ENCODE measurements at regions not wholly inside any gene's neighbourhood (a gene's known extent, or its start where the extent isn't known, plus 50 kb on each side); places are given as distances from the start of the nearest gene placed in this dataset.
"Not testable (repeated sequence)": the region's sequence is repeated elsewhere in the genome, so short reads cannot be mapped to it uniquely, and the experiment has no call there.

DNA sequence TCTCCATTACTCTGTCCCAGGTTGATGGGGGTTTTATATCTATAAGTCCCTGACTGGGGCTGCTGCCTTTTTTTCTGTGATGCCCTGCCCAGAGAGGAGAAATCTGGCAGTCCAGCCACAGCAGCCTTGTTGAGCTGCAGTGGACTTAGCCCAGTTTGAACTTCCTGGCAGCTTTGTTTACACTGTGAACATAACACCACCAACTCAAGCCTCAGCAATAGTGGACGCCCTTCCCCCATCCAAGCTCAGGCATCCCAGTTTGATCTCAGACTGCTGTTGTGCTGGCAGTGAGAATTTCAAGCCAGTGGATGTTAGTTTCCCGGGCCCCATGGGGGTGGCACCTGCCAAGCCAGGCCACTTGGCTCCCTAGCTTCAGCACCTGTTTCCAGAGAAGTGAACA lies 298.5 kb upstream of the KDM5D start:
- ATAC-seq (ENCODE audit: poor library complexity) (no peak), DNase-seq (no peak)
- intact Hi-C loops (cut with DNase I), result loop anchor here (10.0 kb wide), 1 partner anchor 58 kb away; no protein-coding TSS in a partner anchor

DNA sequence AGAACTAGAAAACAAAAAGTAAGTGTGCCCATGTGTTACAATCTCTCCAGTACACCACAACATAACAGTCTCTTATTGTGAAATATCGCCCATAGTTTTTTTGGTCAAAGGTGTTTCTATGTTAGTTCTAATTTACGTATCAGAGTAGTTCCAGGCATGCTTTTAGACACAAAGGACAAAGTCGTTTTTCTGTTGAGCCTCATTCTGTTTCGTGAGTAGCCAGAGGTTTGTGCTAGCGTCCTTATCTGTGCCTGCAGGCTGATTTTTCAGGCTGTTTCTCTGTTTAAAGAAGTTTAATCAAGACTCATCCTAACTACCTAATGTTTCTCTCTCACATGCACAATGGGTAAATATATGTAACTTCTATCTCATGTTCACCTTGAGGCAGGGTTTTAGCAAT lies 281.1 kb upstream of the KDM5D start:
- intact Hi-C loops (cut with DNase I), result no loop called here
- no peak for ATAC-seq (ENCODE audit: poor library complexity)
- DNase-seq, result no peak

DNA sequence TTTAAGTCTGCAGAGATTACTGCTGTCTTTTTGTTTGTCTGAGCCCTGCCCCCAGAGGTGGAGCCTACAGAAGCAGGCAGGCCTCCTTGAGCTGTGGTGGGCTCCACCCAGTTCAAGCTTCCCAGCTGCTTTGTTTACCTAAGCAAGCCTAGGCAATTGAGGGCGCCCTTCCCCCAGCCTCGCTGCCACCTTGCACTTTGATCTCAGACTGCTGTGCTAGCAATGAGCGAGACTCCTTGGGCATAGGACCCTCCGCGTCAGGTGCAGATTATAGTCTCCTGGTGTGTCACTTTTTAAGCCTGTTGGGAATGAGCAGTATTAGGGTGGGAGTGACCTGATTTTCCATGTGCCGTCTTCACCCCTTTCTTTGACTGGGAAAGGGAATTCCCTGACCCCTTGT lies 248.9 kb upstream of the KDM5D start:
- ATAC-seq (ENCODE audit: poor library complexity); DNase-seq; intact Hi-C loops (cut with DNase I): not testable (repeated sequence)

DNA sequence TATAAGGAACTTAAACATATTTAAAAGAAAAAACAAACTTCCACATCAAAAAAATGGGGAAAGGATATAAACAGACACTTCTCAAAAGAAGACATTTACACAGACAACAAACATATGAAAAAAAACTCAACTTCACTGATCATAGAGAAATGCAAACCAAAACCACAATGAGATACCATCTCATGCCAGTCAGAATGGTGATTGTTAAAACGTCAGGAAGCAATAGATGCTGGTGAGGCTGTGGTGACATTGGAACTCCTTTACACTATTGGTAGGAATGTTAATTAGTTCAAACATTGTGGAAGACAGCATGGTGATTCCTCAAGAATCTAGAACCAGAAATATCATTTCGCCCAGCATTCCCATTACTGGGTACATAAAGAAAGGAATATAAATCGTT lies 228.5 kb upstream of the KDM5D start:
- intact Hi-C loops (cut with DNase I), result no loop called here
- DNase-seq (no peak), ATAC-seq (ENCODE audit: poor library complexity) (no peak)

DNA sequence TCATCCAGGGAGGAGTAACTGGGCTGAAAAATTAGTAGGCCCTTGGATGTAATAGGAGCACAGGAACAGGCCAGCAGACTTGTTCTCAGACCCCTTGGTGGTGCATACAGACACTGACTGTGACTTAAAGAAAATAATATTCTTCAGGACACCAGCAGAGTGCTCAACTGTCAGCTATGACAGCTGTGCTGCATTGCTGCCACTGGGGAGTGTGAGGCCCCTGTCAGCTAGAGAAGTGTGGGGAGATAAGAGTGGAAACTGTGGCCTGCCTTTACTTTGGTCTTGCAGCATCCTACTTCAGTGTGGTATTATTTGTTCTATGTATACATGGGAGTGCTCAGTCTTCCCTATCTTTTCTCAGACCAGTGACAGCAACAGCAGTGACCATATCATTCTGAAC lies 203.2 kb upstream of the KDM5D start:
- intact Hi-C loops (cut with DNase I), result no loop called here
- no peak for ATAC-seq (ENCODE audit: poor library complexity)
- DNase-seq, result no peak

DNA sequence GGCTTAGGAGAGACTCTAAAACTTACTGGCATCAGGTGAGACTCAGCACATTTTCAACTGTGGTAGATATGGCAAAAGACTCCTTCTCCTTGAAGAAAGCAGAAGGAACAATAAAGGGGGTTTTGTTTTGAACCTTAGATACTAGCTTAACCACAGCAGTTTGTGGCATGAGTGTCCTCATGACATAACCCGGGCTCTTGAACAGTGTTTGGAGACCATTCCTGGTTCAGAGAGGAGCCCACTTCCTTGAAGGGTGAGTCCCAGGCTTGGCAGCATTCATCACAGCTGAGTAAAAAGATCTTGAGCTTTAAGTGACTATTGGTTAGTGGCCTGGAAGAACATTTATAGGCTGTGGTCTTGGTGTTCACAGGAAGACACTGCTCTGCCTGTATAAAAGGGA lies 154.5 kb upstream of the KDM5D start:
- intact Hi-C loops (cut with DNase I), result no loop called here
- DNase-seq (no peak), ATAC-seq (ENCODE audit: poor library complexity) (no peak)

DNA sequence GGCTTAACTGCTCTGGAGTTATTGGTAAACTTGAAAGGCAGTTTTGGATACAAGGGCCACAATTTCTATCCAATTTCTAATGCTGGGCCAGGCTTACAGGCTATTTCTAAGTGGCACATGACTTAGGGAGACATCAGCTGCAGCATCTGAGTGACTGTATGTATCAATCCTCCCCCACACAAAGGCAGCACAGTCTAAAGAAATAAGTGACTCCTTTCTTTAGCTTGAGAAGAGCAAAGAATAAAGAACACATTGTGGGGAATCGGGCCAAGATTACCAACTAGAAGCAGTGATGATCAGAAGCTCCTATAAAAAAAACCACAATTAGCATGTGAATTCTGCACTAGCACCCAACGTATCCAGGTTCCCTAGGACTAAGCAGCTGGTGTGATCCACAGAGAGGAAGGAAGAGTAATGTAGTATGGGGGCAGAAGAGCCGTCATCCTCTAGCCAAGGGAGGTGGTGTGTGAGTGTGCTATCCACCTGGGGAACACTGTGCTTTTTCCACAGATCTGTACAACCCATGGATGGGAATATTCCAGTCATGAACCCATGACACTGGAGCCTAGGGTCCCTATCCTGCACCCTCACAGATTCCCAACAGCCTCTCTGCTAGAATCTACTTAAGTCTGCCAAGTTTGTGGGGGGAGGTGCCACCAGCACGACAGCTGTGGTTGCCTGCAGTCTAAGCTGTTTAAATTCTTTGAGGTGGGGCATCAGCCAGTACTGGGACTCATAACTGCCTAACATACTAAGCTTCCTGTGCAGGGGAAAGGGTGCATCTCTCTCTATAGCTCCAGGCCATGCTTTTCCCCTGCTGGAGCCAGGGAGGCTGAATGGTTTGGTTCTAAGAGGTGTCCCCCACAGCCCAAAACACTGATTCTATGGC lies 147.8 kb upstream of the KDM5D start:
- DNase-seq (no peak), ATAC-seq (ENCODE audit: poor library complexity) (no peak)
- intact Hi-C loops (cut with DNase I), result no loop called here

DNA sequence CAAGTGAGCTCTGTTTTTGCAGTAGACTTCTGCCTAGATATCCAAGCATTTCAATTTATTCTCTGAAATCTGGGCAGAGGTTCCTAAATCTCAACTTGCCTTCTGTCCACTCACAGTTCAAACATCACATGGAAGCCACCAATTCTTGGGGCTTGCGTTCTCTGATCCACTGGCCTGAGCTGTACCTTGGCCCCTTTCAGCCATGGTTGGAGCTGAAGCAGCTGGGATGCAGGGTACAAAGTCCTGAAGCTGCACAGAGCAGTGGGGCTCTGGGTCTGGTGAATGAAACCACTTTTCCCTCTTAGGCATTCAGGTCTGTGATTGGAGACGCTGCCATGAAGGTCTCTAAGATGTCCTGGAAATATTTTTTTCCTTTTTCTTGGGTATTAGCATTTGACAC lies 137.6 kb upstream of the KDM5D start:
- intact Hi-C loops (cut with DNase I), result no loop called here
- no peak for DNase-seq
- ATAC-seq (ENCODE audit: poor library complexity), result no peak

DNA sequence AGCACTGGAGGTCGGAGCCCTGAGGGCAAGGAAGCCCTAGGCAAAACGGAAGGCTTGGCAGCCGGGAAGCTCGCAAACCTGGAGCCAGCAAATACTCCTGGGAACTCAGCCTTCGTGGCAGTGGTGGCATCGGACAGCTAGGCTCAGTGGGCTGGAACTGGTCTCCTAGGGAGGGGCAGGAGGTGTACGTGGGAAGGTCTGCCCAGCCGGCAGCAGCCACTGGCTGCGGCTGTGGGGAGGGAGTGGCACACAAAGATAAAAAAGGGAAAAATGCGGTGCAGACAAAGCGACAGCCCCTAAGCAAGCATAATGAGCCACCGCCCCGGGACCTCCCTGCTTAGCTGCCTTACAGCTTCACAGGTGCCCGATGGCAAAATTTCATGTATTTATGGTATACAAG lies 125.2 kb upstream of the KDM5D start:
- no peak for ATAC-seq (ENCODE audit: poor library complexity)
- intact Hi-C loops (cut with DNase I), result no loop called here
- no peak for DNase-seq

DNA sequence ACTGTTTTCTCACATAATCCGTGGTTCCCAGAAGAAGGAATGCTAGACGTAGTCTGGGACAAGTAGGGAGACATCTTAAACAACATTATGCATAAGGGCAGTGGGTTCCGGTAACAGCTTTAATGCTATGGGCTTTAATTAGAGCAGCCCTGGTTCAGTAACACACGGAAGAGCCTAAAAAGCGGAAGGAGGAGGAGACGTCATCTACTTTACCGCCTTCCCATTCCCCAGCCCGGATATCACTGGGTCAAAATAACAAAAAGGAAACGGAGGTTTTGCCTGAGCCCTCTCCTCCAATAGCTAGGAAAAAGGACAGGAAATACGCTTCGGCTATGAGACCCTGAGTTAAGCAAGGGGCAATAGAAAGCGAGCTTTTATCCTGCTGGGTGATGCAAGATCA lies 124.8 kb upstream of the KDM5D start:
- DNase-seq, result no peak
- intact Hi-C loops (cut with DNase I), result no loop called here
- no peak for ATAC-seq (ENCODE audit: poor library complexity)

DNA sequence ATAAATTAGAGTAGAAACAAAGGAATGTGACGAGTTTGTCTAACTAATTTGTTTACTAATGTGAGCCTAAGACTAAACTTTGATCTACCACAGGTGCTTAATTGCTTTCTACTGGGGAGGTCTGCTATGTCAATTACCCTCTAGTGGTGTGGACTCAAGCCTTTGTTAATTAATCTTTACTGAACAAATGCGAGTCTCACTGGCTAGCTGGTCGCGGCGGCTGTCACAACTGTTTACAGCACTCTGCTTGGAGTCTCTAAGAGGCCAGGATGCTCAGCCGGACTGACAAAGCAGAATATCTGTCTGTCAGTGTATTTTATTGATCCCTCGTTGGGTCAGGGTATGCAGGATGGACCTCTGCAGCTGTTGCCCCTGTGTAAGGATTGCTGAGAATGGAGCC lies 124.1 kb upstream of the KDM5D start:
- intact Hi-C loops (cut with DNase I), result no loop called here
- DNase-seq (no peak), ATAC-seq (ENCODE audit: poor library complexity) (no peak)

DNA sequence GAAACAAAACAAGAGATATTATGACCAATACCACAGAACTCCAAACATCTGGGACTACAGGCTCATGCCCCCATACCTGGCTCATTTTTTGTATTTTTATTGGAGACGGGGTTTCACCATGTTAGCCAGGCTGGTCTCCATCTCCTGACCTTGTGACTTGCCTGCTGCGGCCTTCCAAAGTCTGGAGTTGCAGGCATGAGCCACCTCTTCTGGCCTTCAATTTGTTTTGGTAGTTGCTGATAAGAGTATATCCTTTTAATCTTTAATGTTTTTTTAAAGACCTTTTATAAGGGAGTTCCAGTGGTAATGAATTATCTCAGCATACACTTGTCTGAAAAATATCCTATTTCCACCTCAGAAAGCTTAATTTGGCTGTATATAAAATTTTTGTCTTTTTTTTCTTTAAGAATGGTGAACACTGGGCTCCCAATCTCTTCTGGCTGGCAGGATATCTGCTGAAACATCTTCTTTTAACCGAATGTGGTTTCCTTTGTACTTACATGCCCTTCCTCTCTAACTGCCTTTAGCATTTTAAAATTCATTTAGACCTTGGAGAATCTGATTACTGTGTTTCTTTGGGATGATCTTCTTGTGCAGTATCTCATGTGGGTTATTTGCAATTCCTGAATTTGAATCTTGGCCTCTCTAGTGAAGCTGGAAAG lies 112.1 kb upstream of the KDM5D start:
- intact Hi-C loops (cut with DNase I), result no loop called here
- ATAC-seq (ENCODE audit: poor library complexity) (no peak), DNase-seq (no peak)

DNA sequence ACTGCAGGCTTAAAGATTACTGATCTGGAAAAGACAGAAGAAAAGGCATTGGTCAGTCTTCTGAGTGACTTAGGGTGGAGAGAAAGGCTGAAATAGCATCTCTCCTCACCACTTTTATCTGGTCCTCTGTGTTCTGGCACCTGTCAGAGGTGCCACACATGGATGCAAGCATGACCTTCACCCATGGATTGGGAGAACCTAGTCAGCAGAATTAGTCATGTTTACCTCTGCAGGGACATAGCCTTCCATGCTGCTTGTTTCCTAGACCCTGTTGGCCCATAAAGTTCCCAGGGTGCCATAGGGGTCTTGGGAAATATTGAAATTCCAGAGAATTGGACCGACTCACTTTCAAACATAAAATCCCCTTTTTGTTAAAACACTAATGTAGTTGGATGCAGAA lies 98.4 kb upstream of the KDM5D start:
- ATAC-seq (ENCODE audit: poor library complexity) (no peak), DNase-seq (no peak)
- intact Hi-C loops (cut with DNase I), result no loop called here

DNA sequence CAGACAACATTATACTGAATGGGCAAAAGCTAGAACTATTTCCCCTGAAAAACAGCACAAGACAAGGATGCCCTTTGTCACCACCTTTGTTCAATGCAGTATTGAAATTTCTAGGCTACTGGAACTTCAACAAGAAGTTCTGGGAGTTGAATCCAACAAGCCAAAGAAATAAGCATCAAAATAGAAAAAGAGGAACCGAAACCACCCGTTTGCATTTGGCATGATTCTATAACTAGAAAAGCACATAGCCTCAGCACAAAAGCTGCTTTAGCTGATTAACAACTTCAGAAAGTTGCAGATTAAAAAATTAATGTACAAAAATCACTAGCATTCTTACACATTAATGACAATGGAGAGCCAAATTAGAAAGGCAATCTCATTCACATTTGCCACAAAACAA lies 79.6 kb upstream of the KDM5D start:
- no peak for ATAC-seq (ENCODE audit: poor library complexity)
- intact Hi-C loops (cut with DNase I), result no loop called here
- no peak for DNase-seq

DNA sequence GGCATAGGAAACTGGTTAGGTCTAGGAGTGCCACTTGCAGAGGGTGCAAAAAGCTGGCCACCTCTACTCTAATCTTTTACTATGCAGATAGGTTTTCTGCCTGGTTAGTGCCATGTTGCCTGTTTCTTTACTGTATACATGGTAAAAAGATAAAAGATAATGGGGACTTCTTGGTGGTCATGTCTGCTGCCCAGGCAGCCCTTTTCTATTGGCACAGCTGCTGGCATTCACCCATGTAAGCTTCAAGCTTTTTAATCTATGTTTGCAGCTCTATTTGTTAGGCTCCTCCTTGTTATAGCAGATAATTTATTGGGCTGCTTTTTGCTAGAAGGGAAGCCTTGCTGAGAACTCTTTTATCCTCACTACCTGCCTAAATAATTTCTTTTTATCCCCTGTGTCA lies 74.0 kb upstream of the KDM5D start:
- DNase-seq (no peak), ATAC-seq (ENCODE audit: poor library complexity) (no peak)
- intact Hi-C loops (cut with DNase I), result no loop called here

DNA sequence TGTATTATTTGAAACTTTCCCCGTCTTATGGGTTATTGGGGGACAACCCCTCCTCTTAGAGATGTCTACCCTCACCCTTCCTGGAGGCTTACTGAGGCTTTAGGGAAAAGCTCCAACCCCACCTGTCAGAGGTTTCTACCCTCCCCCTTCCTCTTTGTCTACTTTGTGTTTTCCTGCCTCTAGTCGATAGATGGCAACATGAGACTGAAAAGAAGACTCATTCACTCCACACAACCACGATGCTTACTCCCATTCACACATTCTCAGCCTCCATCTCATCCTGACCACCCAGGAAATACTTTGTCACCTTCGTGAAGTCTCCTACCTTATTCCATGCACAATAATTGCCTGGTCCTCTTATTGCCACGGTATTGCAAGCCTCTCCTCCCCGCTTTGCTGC lies 72.4 kb upstream of the KDM5D start:
- intact Hi-C loops (cut with DNase I), result no loop called here
- ATAC-seq (ENCODE audit: poor library complexity) (peak; percentile 79), DNase-seq (no peak)

DNA sequence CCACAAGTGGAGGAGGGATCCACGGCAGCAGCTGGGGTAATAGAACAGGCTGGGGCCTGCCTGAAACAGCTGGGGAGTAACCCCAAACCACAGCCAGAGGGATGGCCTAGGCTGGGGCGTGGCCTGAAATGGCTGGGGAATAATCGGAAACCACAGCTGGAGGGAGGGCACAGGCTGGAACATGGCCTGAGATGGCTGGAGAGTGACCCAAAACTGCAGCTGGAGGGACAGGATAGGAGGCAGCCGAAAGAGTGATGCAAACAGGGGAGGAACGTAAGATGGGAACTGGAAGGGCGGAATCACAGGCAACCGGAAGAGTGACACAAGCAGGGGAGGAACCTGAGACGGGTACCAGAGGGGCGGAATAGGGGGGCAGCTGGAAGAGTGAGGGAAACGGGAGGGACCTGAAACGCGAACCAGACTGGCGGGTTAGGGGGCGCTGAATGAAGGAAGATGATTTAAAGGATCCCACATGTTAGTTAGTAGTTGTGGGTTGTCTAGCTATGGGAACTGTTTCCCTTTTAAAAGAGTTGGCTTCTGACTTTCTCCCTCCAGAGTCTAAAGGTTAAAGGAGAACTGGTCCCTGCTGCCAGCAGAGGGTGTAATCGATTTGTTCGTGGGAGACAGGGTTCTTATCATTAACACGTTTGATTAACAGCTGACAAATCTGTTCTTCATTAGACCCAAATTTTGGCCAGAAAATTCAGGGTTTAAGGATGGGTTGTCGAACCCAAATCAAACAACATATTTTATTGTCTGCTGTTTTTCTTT lies 71.7 kb upstream of the KDM5D start:
- ATAC-seq (ENCODE audit: poor library complexity), result peak; percentile 94
- peak; percentile 71 for DNase-seq
- intact Hi-C loops (cut with DNase I), result no loop called here

Measured in Right ventricle myocardium superior (tissue), 1 donor.